ENCODE measurements at regions not wholly inside any gene's neighbourhood (a gene's known extent, or its start where the extent isn't known, plus 50 kb on each side); places are given as distances from the start of the nearest gene placed in this dataset.

GRCh38 chr6:147000545-147001488 is 203.4 kb upstream of the STXBP5 start:
- TF ChIP-seq, protein P1, sequence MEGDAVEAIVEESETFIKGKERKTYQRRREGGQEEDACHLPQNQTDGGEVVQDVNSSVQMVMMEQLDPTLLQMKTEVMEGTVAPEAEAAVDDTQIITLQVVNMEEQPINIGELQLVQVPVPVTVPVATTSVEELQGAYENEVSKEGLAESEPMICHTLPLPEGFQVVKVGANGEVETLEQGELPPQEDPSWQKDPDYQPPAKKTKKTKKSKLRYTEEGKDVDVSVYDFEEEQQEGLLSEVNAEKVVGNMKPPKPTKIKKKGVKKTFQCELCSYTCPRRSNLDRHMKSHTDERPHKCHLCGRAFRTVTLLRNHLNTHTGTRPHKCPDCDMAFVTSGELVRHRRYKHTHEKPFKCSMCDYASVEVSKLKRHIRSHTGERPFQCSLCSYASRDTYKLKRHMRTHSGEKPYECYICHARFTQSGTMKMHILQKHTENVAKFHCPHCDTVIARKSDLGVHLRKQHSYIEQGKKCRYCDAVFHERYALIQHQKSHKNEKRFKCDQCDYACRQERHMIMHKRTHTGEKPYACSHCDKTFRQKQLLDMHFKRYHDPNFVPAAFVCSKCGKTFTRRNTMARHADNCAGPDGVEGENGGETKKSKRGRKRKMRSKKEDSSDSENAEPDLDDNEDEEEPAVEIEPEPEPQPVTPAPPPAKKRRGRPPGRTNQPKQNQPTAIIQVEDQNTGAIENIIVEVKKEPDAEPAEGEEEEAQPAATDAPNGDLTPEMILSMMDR (conservative IDR thresholded peaks at IDR 0.05): no peak
- no peak for TF ChIP-seq EZH2 (IDR thresholded peaks at IDR 0.05; ENCODE audit: low read depth)
